Stomach (tissue), 4 donors: ENCODE measurements at regions not wholly inside any gene's neighbourhood (a gene's known extent, or its start where the extent isn't known, plus 50 kb on each side); places are given as distances from the start of the nearest gene placed in this dataset.

Source experiments
- POLR2A ChIP-seq, 4 donors: fragments of 450-650 bp; IDR thresholded peaks; one replicate each; pipeline ENCODE4 v1.6.1; 2016; ENCODE audit warnings: antibody characterized with exemption in 4 of 4, control low read depth in 2 of 4, mild to moderate bottlenecking in 1 of 4, moderate library complexity in 1 of 4
- POLR2AphosphoS5 ChIP-seq, 3 donors: sonication (generic); formaldehyde crosslinking; IDR thresholded peaks; one replicate each; pipeline ENCODE4 v1.6.1; 2016; ENCODE audit warnings: antibody characterized with exemption in 3 of 3
- TF ChIP-seq, protein P1 (sequence below), 7 experiments: fragments of 450-650 bp in 4 of 7; fragments of 200-600 bp in 3 of 7; sonication (generic) in 3 of 7; IDR thresholded peaks; one replicate each; pipeline ENCODE4 v1.5.1; 2016 to 2019; ENCODE audit warnings: antibody characterized with exemption in 7 of 7, control low read depth in 2 of 7, mild to moderate bottlenecking in 1 of 7

DNA sequence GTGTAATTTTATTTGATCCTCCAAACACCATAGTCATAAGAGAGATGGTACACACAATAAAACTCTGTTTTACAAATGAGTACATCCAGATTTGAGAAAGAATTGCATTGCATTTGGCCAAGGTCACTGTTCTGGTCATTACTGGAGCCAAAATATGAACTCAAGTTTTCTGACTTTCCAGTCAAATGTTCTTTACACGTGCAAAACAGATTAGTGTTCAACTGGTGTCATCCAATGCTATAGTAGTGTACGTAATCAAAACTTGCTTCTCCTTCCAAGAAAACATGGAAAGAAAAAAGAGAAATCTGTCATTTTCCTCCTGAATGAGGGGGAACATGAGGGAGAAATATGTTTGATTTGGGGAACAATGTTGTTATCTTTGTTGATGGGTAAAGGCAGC is 291.9 kb downstream of the NAF1 start:
- TF ChIP-seq, protein P1, sequence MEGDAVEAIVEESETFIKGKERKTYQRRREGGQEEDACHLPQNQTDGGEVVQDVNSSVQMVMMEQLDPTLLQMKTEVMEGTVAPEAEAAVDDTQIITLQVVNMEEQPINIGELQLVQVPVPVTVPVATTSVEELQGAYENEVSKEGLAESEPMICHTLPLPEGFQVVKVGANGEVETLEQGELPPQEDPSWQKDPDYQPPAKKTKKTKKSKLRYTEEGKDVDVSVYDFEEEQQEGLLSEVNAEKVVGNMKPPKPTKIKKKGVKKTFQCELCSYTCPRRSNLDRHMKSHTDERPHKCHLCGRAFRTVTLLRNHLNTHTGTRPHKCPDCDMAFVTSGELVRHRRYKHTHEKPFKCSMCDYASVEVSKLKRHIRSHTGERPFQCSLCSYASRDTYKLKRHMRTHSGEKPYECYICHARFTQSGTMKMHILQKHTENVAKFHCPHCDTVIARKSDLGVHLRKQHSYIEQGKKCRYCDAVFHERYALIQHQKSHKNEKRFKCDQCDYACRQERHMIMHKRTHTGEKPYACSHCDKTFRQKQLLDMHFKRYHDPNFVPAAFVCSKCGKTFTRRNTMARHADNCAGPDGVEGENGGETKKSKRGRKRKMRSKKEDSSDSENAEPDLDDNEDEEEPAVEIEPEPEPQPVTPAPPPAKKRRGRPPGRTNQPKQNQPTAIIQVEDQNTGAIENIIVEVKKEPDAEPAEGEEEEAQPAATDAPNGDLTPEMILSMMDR (IDR thresholded peaks at IDR 0.05), result no peak
- no peak for TF ChIP-seq POLR2AphosphoS5 (IDR thresholded peaks at IDR 0.05)
- TF ChIP-seq POLR2A (IDR thresholded peaks at IDR 0.05), result no peak
